ENCODE measurements at regions not wholly inside any gene's neighbourhood (a gene's known extent, or its start where the extent isn't known, plus 50 kb on each side); places are given as distances from the start of the nearest gene placed in this dataset.

GRCh38 chr3:165343185-165343584, 147.0 kb upstream of the SLITRK3 start:
- Histone ChIP-seq H3K4me1 (no peaks in the 10 kb centered on the region), H3K9me3 (no peaks in the 10 kb centered on the region), H3K4me3 (no peak overlapping the region), H3K36me3 (replicated peaks in 1 of 2; ENCODE audit: insufficient read depth in 1 of 2, low read depth in 2 of 2) (no peaks in the 10 kb centered on the region), H3K27me3 (no peaks in the 10 kb centered on the region), H3K27ac (no peak overlapping the region)
- intact Hi-C loops (cut with DNase I) = no loop called here
- ATAC-seq (no peak), DNase-seq (no peak)
- TF ChIP-seq, protein P1, sequence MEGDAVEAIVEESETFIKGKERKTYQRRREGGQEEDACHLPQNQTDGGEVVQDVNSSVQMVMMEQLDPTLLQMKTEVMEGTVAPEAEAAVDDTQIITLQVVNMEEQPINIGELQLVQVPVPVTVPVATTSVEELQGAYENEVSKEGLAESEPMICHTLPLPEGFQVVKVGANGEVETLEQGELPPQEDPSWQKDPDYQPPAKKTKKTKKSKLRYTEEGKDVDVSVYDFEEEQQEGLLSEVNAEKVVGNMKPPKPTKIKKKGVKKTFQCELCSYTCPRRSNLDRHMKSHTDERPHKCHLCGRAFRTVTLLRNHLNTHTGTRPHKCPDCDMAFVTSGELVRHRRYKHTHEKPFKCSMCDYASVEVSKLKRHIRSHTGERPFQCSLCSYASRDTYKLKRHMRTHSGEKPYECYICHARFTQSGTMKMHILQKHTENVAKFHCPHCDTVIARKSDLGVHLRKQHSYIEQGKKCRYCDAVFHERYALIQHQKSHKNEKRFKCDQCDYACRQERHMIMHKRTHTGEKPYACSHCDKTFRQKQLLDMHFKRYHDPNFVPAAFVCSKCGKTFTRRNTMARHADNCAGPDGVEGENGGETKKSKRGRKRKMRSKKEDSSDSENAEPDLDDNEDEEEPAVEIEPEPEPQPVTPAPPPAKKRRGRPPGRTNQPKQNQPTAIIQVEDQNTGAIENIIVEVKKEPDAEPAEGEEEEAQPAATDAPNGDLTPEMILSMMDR (IDR thresholded peaks at IDR 0.05) = no peak
- TF ChIP-seq POLR2A (IDR thresholded peaks at IDR 0.05) = no peak
- 67 to 83% methylated on average over 1 of the region's 1 CpG for WGBS, 2 donors

DNA sequence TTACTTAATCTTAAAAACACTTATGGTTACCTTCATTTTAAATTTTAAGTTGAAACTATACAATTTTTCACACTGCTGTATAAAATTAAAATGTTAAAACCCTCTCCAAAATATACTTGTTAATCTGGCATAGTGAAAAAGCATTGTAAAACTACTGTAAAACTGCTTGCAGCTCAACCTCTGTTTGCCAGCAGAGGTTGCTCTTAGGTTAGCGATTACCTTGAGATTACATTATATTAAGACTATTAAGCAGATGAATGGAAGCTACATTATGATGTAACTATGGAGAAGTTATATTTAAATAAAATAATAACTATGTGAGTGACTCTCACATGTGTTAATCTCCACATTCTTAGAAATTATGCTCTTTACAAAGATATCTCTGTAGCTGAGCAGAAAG, 143.6 kb upstream of the SLITRK3 start:
- no peak for ATAC-seq
- H3K4me3 ChIP-seq = no peak overlapping the region
- 30 to 38% methylated on average over 1 of the region's 1 CpG for WGBS, 2 donors
- no peaks in the 10 kb centered on the region for H3K4me1 ChIP-seq
- H3K27me3 ChIP-seq = no peaks in the 10 kb centered on the region
- no peaks in the 10 kb centered on the region for H3K9me3 ChIP-seq
- H3K36me3 ChIP-seq (replicated peaks in 1 of 2; ENCODE audit: insufficient read depth in 1 of 2, low read depth in 2 of 2) = no peaks in the 10 kb centered on the region
- no peak overlapping the region for H3K27ac ChIP-seq
- intact Hi-C loops (cut with DNase I) = no loop called here
- no peak for DNase-seq
- no peak for TF ChIP-seq POLR2A (IDR thresholded peaks at IDR 0.05)
- TF ChIP-seq, protein P1 (IDR thresholded peaks at IDR 0.05) = peak in 1 of 7 experiments; percentile 14

GRCh38 chr3:165336786-165337185, 140.6 kb upstream of the SLITRK3 start:
- Histone ChIP-seq H3K27ac (no peak overlapping the region), H3K4me1 (no peaks in the 10 kb centered on the region), H3K4me3 (no peak overlapping the region), H3K27me3 (no peaks in the 10 kb centered on the region), H3K36me3 (replicated peaks in 1 of 2; ENCODE audit: insufficient read depth in 1 of 2, low read depth in 2 of 2) (no peaks in the 10 kb centered on the region), H3K9me3 (no peaks in the 10 kb centered on the region)
- intact Hi-C loops (cut with DNase I) = no loop called here
- DNase-seq (no peak), ATAC-seq (no peak)
- WGBS, 2 donors = 44 to 45% methylated on average over 1 of the region's 1 CpG
- TF ChIP-seq, protein P1 (IDR thresholded peaks at IDR 0.05) = no peak
- no peak for TF ChIP-seq POLR2A (IDR thresholded peaks at IDR 0.05)
